K562 (cell line): ENCODE measurements at regions not wholly inside any gene's neighbourhood (a gene's known extent, or its start where the extent isn't known, plus 50 kb on each side); places are given as distances from the start of the nearest gene placed in this dataset.

ENCODE experiments used
- ATAC-seq: fragments of 200-7000 bp; cut with Tn5 transposase; 3 replicates; pipeline ENCODE4 v1.9.1; 2020; ENCODE audit warnings: moderate library complexity
- BruUV-seq: library from RNA; stranded (reverse); fragments of 400-500 nt; replicated peaks from 2 replicates; lab custom pipeline; 2021; lab: Mats Ljungman, UMichigan
- CTCF ChIA-PET: fragments of 300-600 bp; formaldehyde crosslinking; extraction: SDS; loops from one replicate; lab custom pipeline; 2021; ENCODE audit warnings: low intra/inter-chr PET ratio; lab: Yijun Ruan, JAX
- POLR2A ChIA-PET: fragments of 300-600, 350-650 bp; sonication (Branson Sonifier 250); formaldehyde crosslinking; extraction: SDS; loops from one replicate; lab custom pipeline; 2021; ENCODE audit warnings: antibody characterized with exemption, inconsistent platforms; lab: Yijun Ruan, JAX
- DNase-seq, 4 experiments: peaks; one replicate each; pipeline versions ENCODE4 v3.0.0 to v3.0.0-alpha.2; 2011 to 2018; ENCODE audit warnings: low spot score in 3 of 4, mixed read lengths in 3 of 4; ENCODE audit errors: extremely low read depth in 1 of 4
- FAIRE-seq: peaks from 2 replicates; lab custom pipeline; 2011; peaks lifted over from hg19 to GRCh38; lab: Jason Lieb, UNC
- H2AFZ ChIP-seq: 2 replicates; pipeline ENCODE4 v1.6.0; 2011; ENCODE audit warnings: low read depth, low read length, control low read depth, inconsistent platforms
- H3K27ac ChIP-seq: fragments of 200-600 bp; 3 replicates; pipeline ENCODE4 v1.8.0; 2011; ENCODE audit warnings: low read depth, mild to moderate bottlenecking, control low read depth, inconsistent platforms, low read length, moderate library complexity, mixed read lengths; ENCODE audit errors: extremely low read depth
- H3K27me3 ChIP-seq, 2 experiments: fragments of 300-600 bp in 1 of 2; 2 replicates in 1 of 2; 3 replicates in 1 of 2; pipeline versions ENCODE4 v1.6.0 to v1.8.0; 2011; ENCODE audit warnings: inconsistent platforms in 2 of 2, low read length in 2 of 2, mild to moderate bottlenecking in 1 of 2, mixed read lengths in 1 of 2, moderate library complexity in 1 of 2; ENCODE audit not compliant: control insufficient read depth in 2 of 2, insufficient read depth in 2 of 2
- H3K36me3 ChIP-seq: fragments of 300-600 bp; 3 replicates; pipeline ENCODE4 v1.8.0; 2011; ENCODE audit warnings: mild to moderate bottlenecking, low read length, inconsistent platforms; ENCODE audit not compliant: control insufficient read depth, insufficient read depth
- H3K4me1 ChIP-seq, 2 experiments: fragments of 200-600 bp in 1 of 2; replicated peaks in 1 of 2; 2 replicates in 1 of 2; 3 replicates in 1 of 2; pipeline versions ENCODE4 v1.5.1 to v1.8.0; 2011; ENCODE audit warnings: inconsistent platforms in 2 of 2, low read length in 2 of 2, mild to moderate bottlenecking in 1 of 2, mixed read lengths in 1 of 2, moderate library complexity in 1 of 2; ENCODE audit not compliant: control insufficient read depth in 2 of 2, insufficient read depth in 2 of 2
- H3K4me2 ChIP-seq: 2 replicates; pipeline ENCODE4 v1.6.1; 2011; ENCODE audit warnings: low read length, control low read depth, inconsistent platforms, mixed read lengths; ENCODE audit not compliant: insufficient read depth
- H3K4me3 ChIP-seq: fragments of 200-600 bp; sonication (generic), shearing (Covaris generic); 2 replicates; pipeline ENCODE4 v1.5.1; 2016; ENCODE audit warnings: control low read depth, inconsistent platforms
- H3K79me2 ChIP-seq: fragments of 200-600 bp; 3 replicates; pipeline ENCODE4 v1.8.0; 2011; ENCODE audit warnings: low read length, inconsistent platforms; ENCODE audit not compliant: control insufficient read depth, insufficient read depth
- H3K9ac ChIP-seq, 2 experiments: 2 replicates each; pipeline versions ENCODE4 v1.6.0 to v1.6.1; 2011; ENCODE audit warnings: low read depth in 2 of 2, low read length in 2 of 2, control low read depth in 1 of 2, inconsistent platforms in 1 of 2, mild to moderate bottlenecking in 1 of 2, mixed read lengths in 1 of 2; ENCODE audit not compliant: insufficient read depth in 1 of 2
- H3K9me1 ChIP-seq: one replicate; pipeline ENCODE4 v1.6.0; 2011; ENCODE audit warnings: inconsistent platforms, mild to moderate bottlenecking, low read length, moderate library complexity; ENCODE audit not compliant: control insufficient read depth, insufficient read depth
- H3K9me3 ChIP-seq: replicated peaks from 2 replicates; pipeline ENCODE4 v1.5.1; 2011; ENCODE audit warnings: low read depth, low read length, inconsistent platforms; ENCODE audit not compliant: control insufficient read depth, insufficient read depth
- H4K20me1 ChIP-seq: replicated peaks from 2 replicates; pipeline ENCODE4 v1.6.1; 2011; ENCODE audit warnings: low read length, inconsistent platforms, mixed read lengths; ENCODE audit not compliant: control insufficient read depth, insufficient read depth
- SMAD3 ChIP-seq: fragments of 450-650 bp; formaldehyde crosslinking; conservative IDR thresholded peaks from 2 replicates; pipeline ENCODE4 v1.4.0; 2020; ENCODE audit warnings: mild to moderate bottlenecking
- ZNF75A ChIP-seq: fragments of 450-650 bp; formaldehyde crosslinking; IDR thresholded peaks from 2 replicates; pipeline ENCODE4 v1.4.0; 2020; ENCODE audit warnings: mild to moderate bottlenecking
- WGBS: fragments of 100-300 bp; shearing (Covaris generic); methylation state at CpG from one replicate; pipeline ENCODE4 v1.1.6; 2016; ENCODE audit warnings: low coverage, mixed read lengths; ENCODE audit not compliant: insufficient coverage; ENCODE audit errors: missing lambda C conversion rate; 5-methylcytosine and 5-hydroxymethylcytosine counted together
- in situ Hi-C: fragments of 300-500 bp; cut with MboI; formaldehyde crosslinking; loops from 4 replicates; pipeline ENCODE4 v1.15.0; 2018; ENCODE audit warnings: inconsistent platforms, mixed read lengths
- intact Hi-C: fragments of 100-400 bp; cut with micrococcal nuclease; formaldehyde crosslinking; loops from 2 replicates; pipeline ENCODE4 v1.14.2; 2022
- TF ChIP-seq, protein P1 (sequence below): conservative IDR thresholded peaks from 2 replicates; pipeline ENCODE4 v1.6.1; 2011; ENCODE audit warnings: low read depth, mild to moderate bottlenecking, low read length; ENCODE audit not compliant: control insufficient read depth
- TF ChIP-seq, protein P2 (sequence below), 2 experiments: fragments of 450-650 bp in 1 of 2; sonication (generic) in 1 of 2; formaldehyde crosslinking in 1 of 2; IDR thresholded peaks in 1 of 2; conservative IDR thresholded peaks in 1 of 2; 2 replicates each; pipeline versions ENCODE4 v1.6.1 to v1.8.1; 2016 to 2023; ENCODE audit warnings: mild to moderate bottlenecking in 2 of 2, moderate library complexity in 2 of 2, inconsistent platforms in 1 of 2, missing genetic modification reagents in 1 of 2

DNA sequence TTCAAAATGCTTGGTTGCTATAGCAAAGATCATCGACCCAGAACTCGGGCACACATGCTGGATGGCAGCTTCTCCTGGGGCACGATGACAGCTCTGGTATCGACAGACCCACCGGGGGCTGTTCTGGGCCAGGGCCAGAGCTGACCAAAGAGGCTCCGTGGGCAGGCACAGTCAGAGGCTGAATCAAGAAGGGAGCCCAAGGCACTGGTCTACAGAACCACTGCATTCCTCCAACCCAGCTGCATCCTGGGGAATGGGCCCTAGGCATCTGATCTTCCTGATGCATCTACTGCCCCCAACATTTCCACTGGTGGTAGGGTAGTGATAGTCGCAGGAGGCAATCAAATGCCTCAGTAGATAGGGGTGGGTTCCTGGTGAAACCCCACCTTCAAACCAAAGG is 470.3 kb downstream of the TBC1D22A start (continued):
- no peak for TF ChIP-seq SMAD3 (CRISPR knock-in tag)

DNA sequence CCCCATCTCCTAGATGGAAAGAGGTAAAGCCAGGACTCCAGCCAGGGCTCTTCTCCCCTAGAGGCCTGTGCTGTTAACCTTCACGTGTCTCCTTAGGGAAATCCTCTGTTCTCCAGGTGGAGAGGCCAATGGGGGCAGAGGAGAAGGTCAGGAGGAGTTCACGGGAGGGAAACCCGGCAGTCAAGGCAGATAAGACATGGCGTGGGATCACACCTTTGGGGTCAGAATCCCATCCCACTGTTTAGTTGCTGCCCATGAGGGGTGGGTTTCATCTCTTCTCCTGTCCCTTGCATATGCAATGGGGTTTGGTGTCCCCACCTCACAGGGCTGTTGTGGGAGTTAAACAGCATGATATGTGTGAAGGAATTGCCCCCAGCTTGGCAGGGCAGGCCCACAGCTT is 469.7 kb downstream of the TBC1D22A start:
- H3K9me1 ChIP-seq = no peaks in the 10 kb centered on the region
- no TSS peak for BruUV-seq
- POLR2A ChIA-PET = no interaction called here
- no peak overlapping the region for H3K9ac ChIP-seq
- H3K79me2 ChIP-seq = no peaks in the 10 kb centered on the region
- no peaks in the 10 kb centered on the region for H3K4me1 ChIP-seq
- DNase-seq = no peak
- no peak overlapping the region for H3K27ac ChIP-seq
- TF ChIP-seq ZNF75A (CRISPR knock-in tag) = no peak
- TF ChIP-seq, protein P1, sequence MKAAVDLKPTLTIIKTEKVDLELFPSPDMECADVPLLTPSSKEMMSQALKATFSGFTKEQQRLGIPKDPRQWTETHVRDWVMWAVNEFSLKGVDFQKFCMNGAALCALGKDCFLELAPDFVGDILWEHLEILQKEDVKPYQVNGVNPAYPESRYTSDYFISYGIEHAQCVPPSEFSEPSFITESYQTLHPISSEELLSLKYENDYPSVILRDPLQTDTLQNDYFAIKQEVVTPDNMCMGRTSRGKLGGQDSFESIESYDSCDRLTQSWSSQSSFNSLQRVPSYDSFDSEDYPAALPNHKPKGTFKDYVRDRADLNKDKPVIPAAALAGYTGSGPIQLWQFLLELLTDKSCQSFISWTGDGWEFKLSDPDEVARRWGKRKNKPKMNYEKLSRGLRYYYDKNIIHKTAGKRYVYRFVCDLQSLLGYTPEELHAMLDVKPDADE = no peak
- TF ChIP-seq, protein P2, sequence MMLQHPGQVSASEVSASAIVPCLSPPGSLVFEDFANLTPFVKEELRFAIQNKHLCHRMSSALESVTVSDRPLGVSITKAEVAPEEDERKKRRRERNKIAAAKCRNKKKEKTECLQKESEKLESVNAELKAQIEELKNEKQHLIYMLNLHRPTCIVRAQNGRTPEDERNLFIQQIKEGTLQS (IDR thresholded peaks at IDR 0.05) = no peak
- TF ChIP-seq, protein P2 (CRISPR knock-in tag; conservative IDR thresholded peaks at IDR 0.05) = no peak
- in situ Hi-C loops = no loop called here
- 0% methylated on average over 1 of the region's 4 CpGs for WGBS
- H3K4me3 ChIP-seq = no peak overlapping the region
- no peaks in the 10 kb centered on the region for H3K36me3 ChIP-seq
- intact Hi-C loops = no loop called here
- H3K27me3 ChIP-seq = no peaks in the 10 kb centered on the region
- no peak overlapping the region for H2AFZ ChIP-seq
- CTCF ChIA-PET = no interaction called here
- no peak overlapping the region for H3K4me2 ChIP-seq
- FAIRE-seq = no peak
- no peak for ATAC-seq
- H3K9me3 ChIP-seq = no peaks in the 10 kb centered on the region
- H4K20me1 ChIP-seq = no peaks in the 10 kb centered on the region
